ENCODE measurements at regions not wholly inside any gene's neighbourhood (a gene's known extent, or its start where the extent isn't known, plus 50 kb on each side); places are given as distances from the start of the nearest gene placed in this dataset.

GRCh38 chr18:56270671-56271250, 367.6 kb downstream of the TXNL1 start:
- DNase-seq, result no peak

- no peak for DNase-seq
Observed at GRCh38 chr18:56269958-56270357, 368.4 kb downstream of the TXNL1 start.

GRCh38 chr18:56268952-56269351, 369.4 kb downstream of the TXNL1 start:
- no peak for DNase-seq

- no peak for DNase-seq
Observed at GRCh38 chr18:56267334-56267733, 371.1 kb downstream of the TXNL1 start.

GRCh38 chr18:56258178-56258577, 380.2 kb downstream of the TXNL1 start:
- DNase-seq, result no peak

- no peak for DNase-seq
Observed at GRCh38 chr18:56257205-56257604, 381.2 kb downstream of the TXNL1 start.

GRCh38 chr18:56256659-56257058, 381.7 kb downstream of the TXNL1 start:
- DNase-seq, result no peak

- no peak for DNase-seq
Observed at GRCh38 chr18:56255381-56255780, 383.0 kb downstream of the TXNL1 start.

GRCh38 chr18:56252456-56252855, 385.9 kb downstream of the TXNL1 start:
- DNase-seq, result no peak

- no peak for DNase-seq
Observed at GRCh38 chr18:56248610-56249235, 389.7 kb downstream of the TXNL1 start.

GRCh38 chr18:56246916-56247315, 391.5 kb downstream of the TXNL1 start:
- no peak for DNase-seq

GRCh38 chr18:56245866-56246580, 392.4 kb downstream of the TXNL1 start:
- DNase-seq, result no peak

- DNase-seq, result no peak
Observed at GRCh38 chr18:56240405-56240804, 398.0 kb downstream of the TXNL1 start.

GRCh38 chr18:56238576-56238975, 399.8 kb downstream of the TXNL1 start:
- DNase-seq, result no peak

- no peak for DNase-seq
Observed at GRCh38 chr18:56235481-56236013, 402.8 kb downstream of the TXNL1 start.

- no peak for DNase-seq
Observed at GRCh38 chr18:56235071-56235470, 403.3 kb downstream of the TXNL1 start.

- DNase-seq, result no peak
Observed at GRCh38 chr18:56233595-56233994, 404.8 kb downstream of the TXNL1 start.

GRCh38 chr18:56226025-56226424, 412.4 kb downstream of the TXNL1 start:
- no peak for DNase-seq

- DNase-seq, result no peak
Observed at GRCh38 chr18:56224669-56225561, 413.5 kb downstream of the TXNL1 start.

- no peak for DNase-seq
Observed at GRCh38 chr18:56221195-56222065, 417.0 kb downstream of the TXNL1 start.

- no peak for DNase-seq
Observed at GRCh38 chr18:56217406-56217805, 421.0 kb downstream of the TXNL1 start.

GRCh38 chr18:56214706-56215105, 423.7 kb downstream of the TXNL1 start:
- DNase-seq, result no peak

Data from NCI-H146 (cell line).